ENCODE measurements at regions not wholly inside any gene's neighbourhood (a gene's known extent, or its start where the extent isn't known, plus 50 kb on each side); places are given as distances from the start of the nearest gene placed in this dataset.

DNA sequence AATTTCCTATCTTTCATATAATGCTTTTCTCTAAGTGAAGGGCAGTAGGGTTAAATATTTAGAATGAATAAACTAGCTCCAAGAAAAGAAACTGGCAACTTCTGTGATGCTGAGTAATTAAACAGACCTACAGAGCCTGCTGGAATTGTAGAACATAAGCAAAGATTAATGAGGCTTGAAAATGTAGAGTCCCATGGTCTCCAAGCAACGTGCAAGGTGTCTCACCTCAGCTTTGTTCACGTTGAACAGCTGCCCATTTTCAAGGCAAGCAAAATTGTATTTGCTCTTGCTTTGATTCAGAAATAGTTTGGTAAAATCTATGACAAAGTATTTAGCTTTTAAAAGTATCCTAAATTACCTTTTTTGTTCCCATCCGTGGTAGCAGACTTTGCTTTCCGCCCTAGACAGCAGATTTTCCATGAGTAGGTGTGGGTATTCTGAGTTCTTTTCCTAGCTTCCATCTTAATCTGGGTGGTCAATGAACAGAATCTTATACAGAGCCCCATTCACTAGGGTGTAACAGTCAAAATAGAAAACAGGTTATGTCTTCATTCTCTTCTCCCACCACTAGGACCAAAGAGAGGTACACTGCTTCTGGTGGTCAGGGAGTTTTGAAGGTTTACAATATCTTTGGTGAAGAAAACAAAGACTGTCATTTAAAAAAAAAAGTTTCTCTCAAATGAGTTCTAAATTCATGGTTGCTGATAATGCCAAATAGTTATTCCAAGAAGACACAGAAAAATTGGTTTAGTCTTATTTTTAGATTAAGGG lies 52.1 kb upstream of the TYRP1 start:
- TF ChIP-seq, protein P1, sequence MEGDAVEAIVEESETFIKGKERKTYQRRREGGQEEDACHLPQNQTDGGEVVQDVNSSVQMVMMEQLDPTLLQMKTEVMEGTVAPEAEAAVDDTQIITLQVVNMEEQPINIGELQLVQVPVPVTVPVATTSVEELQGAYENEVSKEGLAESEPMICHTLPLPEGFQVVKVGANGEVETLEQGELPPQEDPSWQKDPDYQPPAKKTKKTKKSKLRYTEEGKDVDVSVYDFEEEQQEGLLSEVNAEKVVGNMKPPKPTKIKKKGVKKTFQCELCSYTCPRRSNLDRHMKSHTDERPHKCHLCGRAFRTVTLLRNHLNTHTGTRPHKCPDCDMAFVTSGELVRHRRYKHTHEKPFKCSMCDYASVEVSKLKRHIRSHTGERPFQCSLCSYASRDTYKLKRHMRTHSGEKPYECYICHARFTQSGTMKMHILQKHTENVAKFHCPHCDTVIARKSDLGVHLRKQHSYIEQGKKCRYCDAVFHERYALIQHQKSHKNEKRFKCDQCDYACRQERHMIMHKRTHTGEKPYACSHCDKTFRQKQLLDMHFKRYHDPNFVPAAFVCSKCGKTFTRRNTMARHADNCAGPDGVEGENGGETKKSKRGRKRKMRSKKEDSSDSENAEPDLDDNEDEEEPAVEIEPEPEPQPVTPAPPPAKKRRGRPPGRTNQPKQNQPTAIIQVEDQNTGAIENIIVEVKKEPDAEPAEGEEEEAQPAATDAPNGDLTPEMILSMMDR (IDR thresholded peaks at IDR 0.05) = no peak
- TF ChIP-seq POLR2A (IDR thresholded peaks at IDR 0.05) (no peak), POLR2AphosphoS5 (IDR thresholded peaks at IDR 0.05) (no peak)

Data from transverse colon (tissue), 4 donors.